ENCODE measurements at regions not wholly inside any gene's neighbourhood (a gene's known extent, or its start where the extent isn't known, plus 50 kb on each side); places are given as distances from the start of the nearest gene placed in this dataset.

- TF ChIP-seq ZNF114 (tag by site-specific recombination; IDR thresholded peaks at IDR 0.05), result no peak
- no peak for TF ChIP-seq CTCF (tag by site-specific recombination; IDR thresholded peaks at IDR 0.05)
- no peak for TF ChIP-seq ZNF132 (tag by site-specific recombination; IDR thresholded peaks at IDR 0.05; ENCODE audit: borderline replicate concordance)
- no peak for TF ChIP-seq PRDM6 (tag by site-specific recombination; IDR thresholded peaks at IDR 0.05)
- no peak for TF ChIP-seq ZNF302 (tag by site-specific recombination; IDR thresholded peaks at IDR 0.05; ENCODE audit: low read depth)
- no peak for TF ChIP-seq ZBTB1 (tag by site-specific recombination; IDR thresholded peaks at IDR 0.05)
- TF ChIP-seq ZNF571 (tag by site-specific recombination; IDR thresholded peaks at IDR 0.05), result no peak
- TF ChIP-seq ZSCAN5A (tag by site-specific recombination; IDR thresholded peaks at IDR 0.05), result no peak
- TF ChIP-seq ZNF274 (IDR thresholded peaks at IDR 0.05; ENCODE audit: low read length), result no peak
- no peak for TF ChIP-seq ZNF274 (tag by site-specific recombination; IDR thresholded peaks at IDR 0.05; ENCODE audit: borderline replicate concordance)
- TF ChIP-seq ZNF777 (tag by site-specific recombination; IDR thresholded peaks at IDR 0.05; ENCODE audit: borderline replicate concordance), result no peak
- no peak for TF ChIP-seq ZFP3 (tag by site-specific recombination; IDR thresholded peaks at IDR 0.05; ENCODE audit: low read depth)
- TF ChIP-seq PBX3 (CRISPR knock-in tag; IDR thresholded peaks at IDR 0.05), result no peak
- TF ChIP-seq SP2 (tag by site-specific recombination; IDR thresholded peaks at IDR 0.05), result no peak
- no peak for TF ChIP-seq HIC1 (tag by site-specific recombination; IDR thresholded peaks at IDR 0.05)
Measured at GRCh38 chr11:10622957-10623791, 54.7 kb upstream of the LYVE1 start.
